Endothelial cell (in vitro differentiated cells): ENCODE measurements at regions not wholly inside any gene's neighbourhood (a gene's known extent, or its start where the extent isn't known, plus 50 kb on each side); places are given as distances from the start of the nearest gene placed in this dataset.

ENCODE experiments used
- DNase-seq: peaks from one replicate; pipeline ENCODE4 v3.0.0; 2021; ENCODE audit warnings: low spot score
- H3K27ac Mint-ChIP-seq: one replicate; pipeline ENCODE4 v1.8.0; 2021; ENCODE audit warnings: mixed read lengths, inconsistent platforms; ENCODE audit not compliant: unreplicated experiment
- H3K27me3 Mint-ChIP-seq: one replicate; pipeline ENCODE4 v1.8.0; 2021; ENCODE audit warnings: mild to moderate bottlenecking, moderate library complexity, mixed read lengths, inconsistent platforms; ENCODE audit not compliant: unreplicated experiment
- H3K36me3 Mint-ChIP-seq: one replicate; pipeline ENCODE4 v1.8.0; 2021; ENCODE audit warnings: mild to moderate bottlenecking, low read depth, mixed read lengths, inconsistent platforms; ENCODE audit not compliant: unreplicated experiment
- H3K4me1 Mint-ChIP-seq: one replicate; pipeline ENCODE4 v1.8.0; 2021; ENCODE audit warnings: mild to moderate bottlenecking, mixed read lengths, inconsistent platforms; ENCODE audit not compliant: unreplicated experiment
- H3K4me3 Mint-ChIP-seq: one replicate; pipeline ENCODE4 v1.8.0; 2021; ENCODE audit warnings: mild to moderate bottlenecking, mixed read lengths, inconsistent platforms; ENCODE audit not compliant: unreplicated experiment
- H3K9me3 Mint-ChIP-seq: one replicate; pipeline ENCODE4 v1.8.0; 2021; ENCODE audit warnings: mixed read lengths, inconsistent platforms; ENCODE audit not compliant: unreplicated experiment
- CTCF ChIP-seq: fragments of 200-600 bp; sonication (generic); IDR thresholded peaks from one replicate; pipeline ENCODE4 v1.5.0; 2021; ENCODE audit warnings: antibody characterized with exemption; ENCODE audit not compliant: unreplicated experiment

GRCh38 chr13:112124141-112124540 is 57.2 kb downstream of the SOX1 start:
- Mint-ChIP-seq H3K4me3 (no peak overlapping the region), H3K27me3 (peaks cover 4% of the 10 kb centered on the region), H3K4me1 (peaks cover 9% of the 10 kb centered on the region), H3K36me3 (peaks cover 5% of the 10 kb centered on the region), H3K9me3 (no peaks in the 10 kb centered on the region), H3K27ac (no peak overlapping the region)
- DNase-seq = no peak
- TF ChIP-seq CTCF = no peak

- no peak for DNase-seq
- TF ChIP-seq CTCF = no peak
- peaks cover 9% of the 10 kb centered on the region for H3K4me1 Mint-ChIP-seq
- H3K4me3 Mint-ChIP-seq = no peak overlapping the region
- H3K27me3 Mint-ChIP-seq = peaks cover 1% of the 10 kb centered on the region
- no peaks in the 10 kb centered on the region for H3K9me3 Mint-ChIP-seq
- H3K36me3 Mint-ChIP-seq = peaks cover 5% of the 10 kb centered on the region
- no peak overlapping the region for H3K27ac Mint-ChIP-seq
These were observed 60.8 kb downstream of the SOX1 start for GRCh38 chr13:112127564-112128330.

GRCh38 chr13:112128331-112128610 is 61.3 kb downstream of the SOX1 start:
- peaks cover 1% of the 10 kb centered on the region for H3K27me3 Mint-ChIP-seq
- H3K36me3 Mint-ChIP-seq = peaks cover 5% of the 10 kb centered on the region
- H3K9me3 Mint-ChIP-seq = no peaks in the 10 kb centered on the region
- no peak for TF ChIP-seq CTCF
- no peak for DNase-seq
- peaks cover 9% of the 10 kb centered on the region for H3K4me1 Mint-ChIP-seq
- H3K27ac Mint-ChIP-seq = peak overlapping the region; percentile 10
- no peak overlapping the region for H3K4me3 Mint-ChIP-seq

GRCh38 chr13:112130418-112130817 is 63.5 kb downstream of the SOX1 start:
- TF ChIP-seq CTCF = no peak
- H3K27me3 Mint-ChIP-seq = peaks cover 1% of the 10 kb centered on the region
- DNase-seq = no peak
- peaks cover 5% of the 10 kb centered on the region for H3K36me3 Mint-ChIP-seq
- no peak overlapping the region for H3K4me3 Mint-ChIP-seq
- H3K27ac Mint-ChIP-seq = no peak overlapping the region
- peaks cover 12% of the 10 kb centered on the region for H3K4me1 Mint-ChIP-seq
- H3K9me3 Mint-ChIP-seq = no peaks in the 10 kb centered on the region

- H3K27ac Mint-ChIP-seq = no peak overlapping the region
- peaks cover 5% of the 10 kb centered on the region for H3K36me3 Mint-ChIP-seq
- H3K9me3 Mint-ChIP-seq = no peaks in the 10 kb centered on the region
- H3K4me3 Mint-ChIP-seq = no peak overlapping the region
- H3K27me3 Mint-ChIP-seq = peaks cover 3% of the 10 kb centered on the region
- TF ChIP-seq CTCF = no peak
- DNase-seq = no peak
- H3K4me1 Mint-ChIP-seq = peaks cover 12% of the 10 kb centered on the region
These were observed 64.2 kb downstream of the SOX1 start for GRCh38 chr13:112131081-112131712.
